Islet precursor cell (in vitro differentiated cells): ENCODE measurements at regions not wholly inside any gene's neighbourhood (a gene's known extent, or its start where the extent isn't known, plus 50 kb on each side); places are given as distances from the start of the nearest gene placed in this dataset.
A peak's percentile ranks its signal among the peaks of the same experiment; 100 is the strongest.

Experiments used
- DNase-seq: peaks from one replicate; pipeline ENCODE4 v3.0.0-alpha.2; 2018

- peak; percentile 19 for DNase-seq
Measured at GRCh38 chr18:78913830-78914231, 65.8 kb upstream of the SALL3 start.

GRCh38 chr18:78914249-78914935, 65.2 kb upstream of the SALL3 start:
- DNase-seq = peak; percentile 44

- peak; percentile 33 for DNase-seq
Measured at GRCh38 chr18:78915446-78916008, 64.1 kb upstream of the SALL3 start.

- DNase-seq = peak; percentile 23
Measured at GRCh38 chr18:78918707-78919106, 60.9 kb upstream of the SALL3 start.

GRCh38 chr18:78919956-78920355, 59.7 kb upstream of the SALL3 start:
- DNase-seq = no peak

GRCh38 chr18:78920456-78921138, 59.0 kb upstream of the SALL3 start:
- DNase-seq = no peak

GRCh38 chr18:78922856-78923255, 56.8 kb upstream of the SALL3 start:
- DNase-seq = no peak

GRCh38 chr18:78924301-78924700, 55.3 kb upstream of the SALL3 start:
- peak; percentile 35 for DNase-seq

GRCh38 chr18:78924786-78925540, 54.7 kb upstream of the SALL3 start:
- peak; percentile 39 for DNase-seq

- DNase-seq = no peak
Measured at GRCh38 chr18:78925557-78926242, 53.9 kb upstream of the SALL3 start.

GRCh38 chr18:78926243-78926615, 53.4 kb upstream of the SALL3 start:
- DNase-seq = no peak

- peak; percentile 27 for DNase-seq
Measured at GRCh38 chr18:78927156-78927555, 52.5 kb upstream of the SALL3 start.

- no peak for DNase-seq
Measured at GRCh38 chr18:78927616-78928015, 52.0 kb upstream of the SALL3 start.

- DNase-seq = no peak
Measured at GRCh38 chr18:78928076-78928475, 51.5 kb upstream of the SALL3 start.

GRCh38 chr18:78929516-78929915, 50.1 kb upstream of the SALL3 start:
- DNase-seq = no peak
